ENCODE measurements at regions not wholly inside any gene's neighbourhood (a gene's known extent, or its start where the extent isn't known, plus 50 kb on each side); places are given as distances from the start of the nearest gene placed in this dataset.

DNA sequence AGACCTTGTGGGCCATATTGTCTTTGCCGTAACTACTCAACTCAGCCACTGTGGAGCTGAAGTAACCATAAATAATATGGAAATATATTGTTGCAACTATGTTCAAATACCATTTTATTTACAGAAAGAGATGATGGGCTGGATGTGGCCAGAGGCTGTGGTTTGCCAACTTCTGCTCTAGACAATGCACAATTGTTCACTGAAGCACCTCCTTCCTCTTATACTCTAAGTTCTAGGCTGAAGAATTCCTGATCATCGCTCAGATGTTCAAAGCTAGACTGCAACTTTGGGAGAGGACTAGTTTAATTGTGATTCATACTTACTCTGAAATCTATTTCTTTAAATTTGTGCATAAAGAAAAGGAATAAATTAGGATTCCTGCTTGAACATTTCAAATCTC lies 245.0 kb downstream of the TAF11L14 start:
- DNase-seq (ENCODE audit: low read depth), result no peak
- H3K4me3 ChIP-seq (ENCODE audit: low read depth, low read length), result no peak overlapping the region
- TF ChIP-seq CTCF (IDR thresholded peaks at IDR 0.05; ENCODE audit: low read depth, low read length, missing control alignments), result no peak

DNA sequence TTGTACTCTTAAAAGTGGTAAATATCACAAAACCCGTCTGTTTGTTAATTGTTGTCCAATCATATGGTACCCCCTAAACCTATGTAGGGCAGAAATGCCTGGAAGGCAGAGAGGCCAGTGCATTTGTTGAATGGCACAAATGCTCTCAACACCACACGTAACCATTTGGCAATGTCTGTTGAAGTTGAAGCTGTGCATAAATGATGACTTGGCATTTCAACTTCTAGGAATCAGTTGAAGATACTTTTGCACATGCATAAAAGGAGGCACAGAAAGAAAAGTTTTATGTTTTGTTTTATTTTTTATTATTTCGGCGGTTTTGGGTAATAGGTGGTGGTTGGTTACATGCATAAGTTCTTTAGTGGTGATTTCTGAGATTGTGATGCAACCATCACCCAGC lies 246.6 kb downstream of the TAF11L14 start:
- no peak for TF ChIP-seq CTCF (IDR thresholded peaks at IDR 0.05; ENCODE audit: low read depth, low read length, missing control alignments)

DNA sequence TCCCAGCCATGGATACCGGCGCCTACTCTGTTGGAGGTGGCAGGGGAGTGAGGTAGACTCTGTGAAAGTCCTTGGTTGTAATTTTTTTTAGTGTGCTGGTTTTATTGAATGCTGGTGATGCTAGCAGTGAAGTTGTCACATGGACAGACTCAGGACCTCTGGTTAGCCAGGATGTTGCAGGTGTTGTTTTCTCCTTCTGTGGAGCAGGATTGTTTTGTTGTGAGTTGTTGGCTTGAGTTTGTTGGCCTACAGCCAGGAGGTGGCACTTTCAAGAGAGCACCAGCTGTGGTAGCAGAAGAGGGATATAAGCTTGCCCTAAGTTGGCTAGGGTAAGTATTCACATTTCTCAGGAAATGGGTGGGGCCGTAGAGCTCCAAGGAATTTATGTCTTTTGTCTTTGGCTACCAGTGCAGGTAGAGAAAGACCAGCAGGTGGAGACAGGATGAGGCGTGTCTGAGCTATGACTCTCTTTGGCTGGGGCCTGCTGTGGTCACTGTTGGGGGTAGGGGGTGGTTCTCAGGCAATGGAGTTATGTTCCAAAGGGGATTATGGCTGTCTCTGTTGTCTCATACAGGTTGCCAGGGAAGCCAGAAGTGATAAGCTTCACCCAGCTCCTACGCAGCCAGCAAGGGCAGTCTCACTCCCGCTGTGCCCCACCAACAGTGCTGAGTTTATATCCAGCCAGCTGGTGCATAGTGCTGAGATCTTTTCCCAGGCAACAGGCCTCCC lies 248.7 kb downstream of the TAF11L14 start:
- H3K4me3 ChIP-seq (ENCODE audit: low read depth, low read length), result no peak overlapping the region
- DNase-seq (ENCODE audit: low read depth), result no peak
- TF ChIP-seq CTCF (IDR thresholded peaks at IDR 0.05; ENCODE audit: low read depth, low read length, missing control alignments), result no peak

More for the DNA sequence above, 246.6 kb downstream of the TAF11L14 start:
- no peak for DNase-seq (ENCODE audit: low read depth)
- no peak overlapping the region for H3K4me3 ChIP-seq (ENCODE audit: low read depth, low read length)

- no peak overlapping the region for H3K4me3 ChIP-seq (ENCODE audit: low read depth, low read length)
- DNase-seq (ENCODE audit: low read depth), result no peak
- no peak for TF ChIP-seq CTCF (IDR thresholded peaks at IDR 0.05; ENCODE audit: low read depth, low read length, missing control alignments)
These were observed 253.9 kb downstream of the TAF11L14 start for GRCh38 chr5:17888155-17888554.

DNA sequence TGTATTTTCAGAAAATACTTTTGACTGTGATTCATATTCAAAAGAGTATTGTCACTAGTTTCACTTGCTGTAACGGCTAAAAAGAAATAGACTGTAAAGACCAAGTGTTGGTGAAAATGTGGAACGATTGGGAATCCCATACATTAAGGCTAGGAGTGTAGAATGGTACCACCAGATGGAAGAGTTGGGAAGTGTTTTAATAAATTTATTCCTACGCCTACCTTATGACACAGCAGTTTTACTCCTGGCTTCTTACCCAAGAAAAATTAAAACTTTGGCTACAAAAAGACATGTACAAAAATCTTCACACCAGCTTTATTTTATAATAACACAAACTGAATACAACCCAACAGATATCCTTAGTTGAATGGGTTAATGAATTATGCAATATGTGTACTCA lies 256.2 kb downstream of the TAF11L14 start:
- TF ChIP-seq CTCF (IDR thresholded peaks at IDR 0.05; ENCODE audit: low read depth, low read length, missing control alignments), result no peak
- H3K4me3 ChIP-seq (ENCODE audit: low read depth, low read length), result no peak overlapping the region
- no peak for DNase-seq (ENCODE audit: low read depth)

- H3K4me3 ChIP-seq (ENCODE audit: low read depth, low read length), result no peak overlapping the region
- no peak for TF ChIP-seq CTCF (IDR thresholded peaks at IDR 0.05; ENCODE audit: low read depth, low read length, missing control alignments)
- DNase-seq (ENCODE audit: low read depth), result no peak
These were observed 257.6 kb downstream of the TAF11L14 start for GRCh38 chr5:17891881-17892280.

GRCh38 chr5:17893026-17893635 lies 258.9 kb downstream of the TAF11L14 start:
- no peak for TF ChIP-seq CTCF (IDR thresholded peaks at IDR 0.05; ENCODE audit: low read depth, low read length, missing control alignments)
- no peak overlapping the region for H3K4me3 ChIP-seq (ENCODE audit: low read depth, low read length)
- no peak for DNase-seq (ENCODE audit: low read depth)

Measured in GM12864 (cell line).